ENCODE measurements at regions not wholly inside any gene's neighbourhood (a gene's known extent, or its start where the extent isn't known, plus 50 kb on each side); places are given as distances from the start of the nearest gene placed in this dataset.

- CTCF ChIA-PET, result no interaction called here
- no peak for TF ChIP-seq CTCF (IDR thresholded peaks at IDR 0.05; ENCODE audit: control extremely low read depth, extremely low read depth, low read depth, missing control alignments)
- POLR2A ChIA-PET, result no interaction called here
- DNase-seq (ENCODE audit: extremely low spot score), result no peak
Observed at GRCh38 chr6:78598966-78599365, 268.4 kb upstream of the IRAK1BP1 start.

DNA sequence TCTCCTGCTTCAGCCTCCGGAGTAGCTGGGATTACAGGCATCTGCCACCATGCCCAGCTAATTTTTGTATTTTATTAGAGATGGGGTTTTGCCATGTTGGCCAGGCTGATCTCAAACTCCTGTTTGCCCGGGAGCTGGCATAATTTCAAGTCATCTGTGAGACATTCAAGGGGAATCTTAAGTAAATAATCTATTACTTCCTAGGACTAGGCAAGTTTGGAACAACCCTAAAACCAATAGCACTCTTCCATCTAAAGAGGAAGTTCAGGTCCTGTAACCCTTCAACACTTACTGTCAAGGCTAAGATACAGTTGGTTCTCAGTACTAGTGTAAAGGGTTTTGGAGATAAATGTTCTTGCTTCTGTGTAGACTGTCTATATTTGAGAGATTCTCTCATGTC is 267.8 kb upstream of the IRAK1BP1 start:
- TF ChIP-seq CTCF (IDR thresholded peaks at IDR 0.05; ENCODE audit: control extremely low read depth, extremely low read depth, low read depth, missing control alignments), result no peak
- ChIA-PET CTCF (no interaction called here), POLR2A (no interaction called here)
- DNase-seq (ENCODE audit: extremely low spot score), result no peak

- POLR2A ChIA-PET, result no interaction called here
- no peak for DNase-seq (ENCODE audit: extremely low spot score)
- no peak for TF ChIP-seq CTCF (IDR thresholded peaks at IDR 0.05; ENCODE audit: control extremely low read depth, extremely low read depth, low read depth, missing control alignments)
- CTCF ChIA-PET, result interaction anchor here (1.2 to 1.7 kb wide), 3 partner anchors 8 to 13 kb away, joined by 3 to 4 read pairs (median 3); no protein-coding TSS in a partner anchor
Observed at GRCh38 chr6:78605909-78606446, 261.4 kb upstream of the IRAK1BP1 start.

DNA sequence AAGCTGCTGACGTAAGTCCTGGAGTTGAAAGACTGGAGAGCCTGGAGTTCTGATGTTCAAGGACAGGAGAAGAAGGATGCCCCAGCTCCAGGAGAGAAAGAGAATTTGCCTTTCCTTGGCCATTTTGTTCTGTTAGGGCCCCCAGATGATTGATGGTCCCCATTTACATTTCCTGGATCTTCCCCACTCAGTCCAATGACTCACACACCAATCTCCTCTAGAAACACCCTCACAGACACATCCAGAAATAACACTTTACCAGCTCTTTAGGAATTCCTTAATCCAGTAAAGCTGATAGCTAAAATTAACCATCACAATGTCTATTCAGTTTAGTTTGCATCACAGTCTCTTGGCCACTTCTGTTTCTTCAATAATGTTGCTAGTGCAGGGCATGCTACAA is 260.2 kb upstream of the IRAK1BP1 start:
- ChIA-PET POLR2A (no interaction called here), CTCF (interaction anchor here (1.4 to 1.7 kb wide), 2 partner anchors 9 to 12 kb away, joined by 3 to 4 read pairs; no protein-coding TSS in a partner anchor)
- TF ChIP-seq CTCF (IDR thresholded peaks at IDR 0.05; ENCODE audit: control extremely low read depth, extremely low read depth, low read depth, missing control alignments), result no peak
- DNase-seq (ENCODE audit: extremely low spot score), result no peak

GRCh38 chr6:78611102-78611620 is 256.2 kb upstream of the IRAK1BP1 start:
- ChIA-PET CTCF (interaction anchor here (1.5 kb wide), 1 partner anchor 11 kb away, joined by 6 read pairs; no protein-coding TSS in a partner anchor), POLR2A (no interaction called here)
- no peak for DNase-seq (ENCODE audit: extremely low spot score)
- TF ChIP-seq CTCF (IDR thresholded peaks at IDR 0.05; ENCODE audit: control extremely low read depth, extremely low read depth, low read depth, missing control alignments), result no peak

GRCh38 chr6:78611886-78612480 is 255.4 kb upstream of the IRAK1BP1 start:
- ChIA-PET POLR2A (no interaction called here), CTCF (interaction anchor here (1.2 to 1.7 kb wide), 2 partner anchors 9 to 17 kb away, joined by 3 read pairs; no protein-coding TSS in a partner anchor)
- TF ChIP-seq CTCF (IDR thresholded peaks at IDR 0.05; ENCODE audit: control extremely low read depth, extremely low read depth, low read depth, missing control alignments), result peak; percentile 42
- no peak for DNase-seq (ENCODE audit: extremely low spot score)
